Mesothelial cell of epicardium (in vitro differentiated cells): ENCODE measurements at regions not wholly inside any gene's neighbourhood (a gene's known extent, or its start where the extent isn't known, plus 50 kb on each side); places are given as distances from the start of the nearest gene placed in this dataset.
"Not testable (repeated sequence)": the region's sequence is repeated elsewhere in the genome, so short reads cannot be mapped to it uniquely, and the experiment has no call there.

Experiments used
- DNase-seq, 2 experiments: peaks; one replicate each; pipeline ENCODE4 v3.0.0; 2021; ENCODE audit warnings: low spot score in 2 of 2; ENCODE audit not compliant: unreplicated experiment in 2 of 2
- H3K27ac Mint-ChIP-seq: 2 replicates; pipeline ENCODE4 v1.8.0; 2021; ENCODE audit warnings: mixed read lengths
- H3K27me3 Mint-ChIP-seq: 2 replicates; pipeline ENCODE4 v1.8.0; 2021; ENCODE audit warnings: low read depth, mixed read lengths
- H3K36me3 Mint-ChIP-seq: 2 replicates; pipeline ENCODE4 v1.8.0; 2021; ENCODE audit warnings: mixed read lengths
- H3K4me1 Mint-ChIP-seq: 2 replicates; pipeline ENCODE4 v1.8.0; 2021; ENCODE audit warnings: mixed read lengths
- H3K4me3 Mint-ChIP-seq: 2 replicates; pipeline ENCODE4 v1.8.0; 2021; ENCODE audit warnings: mild to moderate bottlenecking, moderate library complexity, mixed read lengths
- H3K9me3 Mint-ChIP-seq: 2 replicates; pipeline ENCODE4 v1.8.0; 2021; ENCODE audit warnings: mixed read lengths
- TF ChIP-seq, protein P1 (sequence below): fragments of 200-600 bp; sonication (generic); IDR thresholded peaks from one replicate; pipeline ENCODE4 v1.5.0; 2021; ENCODE audit warnings: antibody characterized with exemption; ENCODE audit not compliant: unreplicated experiment

DNA sequence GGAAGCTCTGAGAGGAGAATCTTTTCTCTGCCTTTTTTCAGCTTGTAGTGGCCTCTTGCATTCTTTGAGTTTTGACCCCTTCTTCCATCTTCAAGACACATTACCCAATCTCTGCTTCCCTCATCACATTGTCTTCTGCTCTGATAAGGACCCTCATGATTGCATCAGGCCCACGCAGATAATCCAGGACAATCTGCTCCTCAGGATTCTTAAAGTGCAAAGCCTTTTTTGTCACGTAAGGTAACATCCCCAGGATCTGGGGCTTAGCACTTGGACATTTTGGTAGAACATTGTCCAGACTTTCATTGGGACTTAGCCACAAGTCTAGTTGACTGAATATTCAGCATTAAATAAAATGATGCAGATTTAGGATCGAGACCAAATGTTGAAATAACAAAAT lies 521.2 kb downstream of the RMST start:
- TF ChIP-seq, protein P1, sequence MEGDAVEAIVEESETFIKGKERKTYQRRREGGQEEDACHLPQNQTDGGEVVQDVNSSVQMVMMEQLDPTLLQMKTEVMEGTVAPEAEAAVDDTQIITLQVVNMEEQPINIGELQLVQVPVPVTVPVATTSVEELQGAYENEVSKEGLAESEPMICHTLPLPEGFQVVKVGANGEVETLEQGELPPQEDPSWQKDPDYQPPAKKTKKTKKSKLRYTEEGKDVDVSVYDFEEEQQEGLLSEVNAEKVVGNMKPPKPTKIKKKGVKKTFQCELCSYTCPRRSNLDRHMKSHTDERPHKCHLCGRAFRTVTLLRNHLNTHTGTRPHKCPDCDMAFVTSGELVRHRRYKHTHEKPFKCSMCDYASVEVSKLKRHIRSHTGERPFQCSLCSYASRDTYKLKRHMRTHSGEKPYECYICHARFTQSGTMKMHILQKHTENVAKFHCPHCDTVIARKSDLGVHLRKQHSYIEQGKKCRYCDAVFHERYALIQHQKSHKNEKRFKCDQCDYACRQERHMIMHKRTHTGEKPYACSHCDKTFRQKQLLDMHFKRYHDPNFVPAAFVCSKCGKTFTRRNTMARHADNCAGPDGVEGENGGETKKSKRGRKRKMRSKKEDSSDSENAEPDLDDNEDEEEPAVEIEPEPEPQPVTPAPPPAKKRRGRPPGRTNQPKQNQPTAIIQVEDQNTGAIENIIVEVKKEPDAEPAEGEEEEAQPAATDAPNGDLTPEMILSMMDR: no peak
- peaks cover 9% of the 10 kb centered on the region for H3K4me1 Mint-ChIP-seq
- peaks cover 33% of the 10 kb centered on the region for H3K27me3 Mint-ChIP-seq
- DNase-seq: no peak
- H3K36me3 Mint-ChIP-seq: peaks cover 9% of the 10 kb centered on the region
- no peak overlapping the region for H3K27ac Mint-ChIP-seq
- H3K4me3 Mint-ChIP-seq: no peak overlapping the region
- H3K9me3 Mint-ChIP-seq: peaks cover 16% of the 10 kb centered on the region

DNA sequence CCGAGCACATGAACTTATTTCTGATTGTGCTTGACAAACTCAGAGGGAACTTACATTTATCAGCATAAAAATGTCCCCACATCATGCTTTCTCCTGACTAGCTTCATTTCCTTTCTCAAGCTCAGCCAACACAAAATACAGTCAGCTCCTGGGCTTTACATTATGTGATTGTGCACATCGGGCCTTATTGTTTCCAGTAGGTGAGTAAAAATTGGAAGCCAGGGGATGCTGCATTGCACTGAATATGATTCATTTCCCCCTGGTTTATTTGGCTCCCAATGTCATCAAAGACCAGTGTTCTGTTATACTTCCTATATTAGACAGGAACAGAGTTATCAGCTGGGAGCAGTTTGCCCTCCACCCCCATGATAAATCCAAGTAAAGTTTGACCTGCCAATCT lies 521.8 kb downstream of the RMST start:
- Mint-ChIP-seq H3K27ac (no peak overlapping the region), H3K27me3 (peaks cover 33% of the 10 kb centered on the region), H3K4me3 (no peak overlapping the region), H3K36me3 (peaks cover 9% of the 10 kb centered on the region), H3K9me3 (peaks cover 16% of the 10 kb centered on the region), H3K4me1 (peaks cover 9% of the 10 kb centered on the region)
- TF ChIP-seq, protein P1: no peak
- DNase-seq: no peak

DNA sequence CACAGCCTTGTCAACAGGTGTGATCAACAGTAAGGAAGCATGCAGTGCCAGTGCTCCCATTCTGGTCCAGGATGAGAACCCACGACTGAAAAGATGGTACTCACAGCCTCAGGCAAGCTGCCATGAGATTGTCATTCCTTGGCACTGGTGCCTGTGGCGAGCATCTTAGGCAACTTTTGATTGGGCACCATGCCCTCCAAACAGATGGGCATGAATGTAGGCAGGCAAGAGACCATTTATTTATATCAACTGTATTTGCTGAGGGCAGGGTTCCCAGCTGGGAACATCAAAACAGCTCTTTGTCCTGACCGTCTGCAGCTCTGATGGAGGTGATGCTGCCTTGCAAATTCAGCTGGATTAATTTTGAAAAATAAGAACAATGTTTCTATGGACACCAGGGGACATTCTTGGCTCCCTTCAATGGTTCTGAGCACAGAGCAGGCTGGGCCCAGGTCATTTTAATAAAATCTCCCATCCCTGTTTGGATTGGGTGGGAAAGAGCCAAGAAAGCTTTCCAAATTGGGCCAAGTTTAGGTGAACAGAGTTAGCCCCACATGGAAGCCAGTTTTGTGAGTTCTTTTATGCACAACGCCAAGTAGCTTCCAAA lies 522.5 kb downstream of the RMST start:
- H3K36me3 Mint-ChIP-seq: peaks cover 9% of the 10 kb centered on the region
- H3K4me1 Mint-ChIP-seq: peaks cover 9% of the 10 kb centered on the region
- DNase-seq: no peak
- H3K4me3 Mint-ChIP-seq: no peak overlapping the region
- peaks cover 16% of the 10 kb centered on the region for H3K9me3 Mint-ChIP-seq
- no peak overlapping the region for H3K27ac Mint-ChIP-seq
- peaks cover 32% of the 10 kb centered on the region for H3K27me3 Mint-ChIP-seq
- TF ChIP-seq, protein P1: no peak

DNA sequence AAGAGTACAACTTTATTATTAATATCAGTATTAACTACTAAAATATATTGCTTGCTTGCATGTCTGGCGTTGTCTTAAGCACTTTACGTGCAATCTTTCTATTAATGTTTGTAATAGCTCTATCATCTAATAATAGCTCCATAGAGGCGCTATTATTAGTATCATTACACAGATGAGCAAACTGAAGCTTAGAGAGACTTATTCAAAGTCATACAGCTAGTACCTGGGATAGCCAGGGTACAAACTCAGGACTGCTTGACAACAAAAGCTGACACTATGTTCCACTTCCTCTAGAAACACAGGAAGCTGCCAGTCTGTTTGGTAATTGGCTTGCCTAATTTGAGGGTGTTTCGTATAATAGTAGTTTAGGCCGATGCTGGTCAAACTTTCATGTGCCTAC lies 523.2 kb downstream of the RMST start:
- TF ChIP-seq, protein P1: no peak
- peaks cover 9% of the 10 kb centered on the region for H3K36me3 Mint-ChIP-seq
- H3K27me3 Mint-ChIP-seq: peaks cover 34% of the 10 kb centered on the region
- no peak for DNase-seq
- H3K27ac Mint-ChIP-seq: no peak overlapping the region
- peaks cover 18% of the 10 kb centered on the region for H3K9me3 Mint-ChIP-seq
- H3K4me1 Mint-ChIP-seq: peaks cover 9% of the 10 kb centered on the region
- H3K4me3 Mint-ChIP-seq: no peak overlapping the region

DNA sequence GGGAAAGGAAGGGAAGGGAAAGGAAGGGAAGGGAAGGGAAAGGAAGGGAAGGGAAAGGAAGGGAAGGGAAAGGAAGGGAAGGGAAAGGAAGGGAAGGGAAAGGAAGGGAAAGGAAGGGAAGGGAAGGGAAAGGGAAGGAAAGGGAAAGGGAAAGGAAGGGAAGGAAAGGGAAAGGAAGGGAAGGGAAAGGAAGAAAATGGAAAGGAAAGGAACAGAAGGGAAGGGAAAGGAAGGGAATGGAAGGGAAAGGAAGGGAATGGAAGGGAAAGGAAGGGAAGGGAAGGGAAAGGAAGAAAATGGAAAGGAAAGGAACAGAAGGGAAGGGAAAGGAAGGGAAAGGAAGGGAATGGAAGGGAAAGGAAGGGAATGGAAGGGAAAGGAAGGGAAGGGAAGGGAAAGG lies 526.0 kb downstream of the RMST start:
- not testable (repeated sequence) for H3K27ac Mint-ChIP-seq, H3K4me3 Mint-ChIP-seq, DNase-seq, H3K36me3 Mint-ChIP-seq, H3K4me1 Mint-ChIP-seq
- peaks cover 18% of the 10 kb centered on the region for H3K9me3 Mint-ChIP-seq
- peaks cover 38% of the 10 kb centered on the region for H3K27me3 Mint-ChIP-seq

DNA sequence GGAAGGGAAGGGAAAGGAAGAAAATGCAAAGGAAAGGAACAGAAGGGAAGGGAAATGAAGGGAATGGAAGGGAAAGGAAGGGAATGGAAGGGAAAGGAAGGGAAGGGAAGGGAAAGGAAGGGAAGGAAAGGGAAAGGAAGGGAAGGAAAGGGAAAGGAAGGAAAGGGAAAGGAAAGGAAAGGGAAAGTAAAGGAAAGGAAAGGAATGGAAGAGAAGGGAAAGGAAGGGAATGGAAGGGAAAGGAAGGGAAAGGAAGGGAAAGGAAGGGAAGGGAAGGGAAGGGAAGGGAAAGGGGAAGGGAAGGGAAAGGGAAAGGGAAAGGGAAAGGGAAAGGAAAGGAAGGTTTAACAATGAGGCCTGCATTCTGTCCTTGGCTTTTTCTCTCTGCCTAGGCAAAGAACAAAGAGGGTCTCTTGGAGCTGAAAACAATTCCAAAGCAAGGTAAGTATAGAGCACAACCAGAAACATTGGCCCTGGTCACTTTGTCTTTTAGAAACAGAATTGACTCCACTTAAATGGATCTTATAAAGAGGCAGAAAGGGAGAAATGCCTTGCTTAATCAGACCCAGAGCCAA lies 525.9 kb upstream of the TMPO start:
- TF ChIP-seq, protein P1: no peak
- no peak for DNase-seq
- Mint-ChIP-seq H3K27ac (no peak overlapping the region), H3K36me3 (peaks cover 7% of the 10 kb centered on the region), H3K4me1 (peaks cover 10% of the 10 kb centered on the region), H3K27me3 (peaks cover 35% of the 10 kb centered on the region), H3K4me3 (no peak overlapping the region), H3K9me3 (peaks cover 18% of the 10 kb centered on the region)
